Endothelial cell (in vitro differentiated cells): ENCODE measurements at regions not wholly inside any gene's neighbourhood (a gene's known extent, or its start where the extent isn't known, plus 50 kb on each side); places are given as distances from the start of the nearest gene placed in this dataset.
"Not testable (repeated sequence)": the region's sequence is repeated elsewhere in the genome, so short reads cannot be mapped to it uniquely, and the experiment has no call there.

Source experiments
- DNase-seq: peaks from one replicate; pipeline ENCODE4 v3.0.0; 2021; ENCODE audit warnings: low spot score
- H3K27ac Mint-ChIP-seq: one replicate; pipeline ENCODE4 v1.8.0; 2021; ENCODE audit warnings: mixed read lengths, inconsistent platforms; ENCODE audit not compliant: unreplicated experiment
- H3K27me3 Mint-ChIP-seq: one replicate; pipeline ENCODE4 v1.8.0; 2021; ENCODE audit warnings: mild to moderate bottlenecking, moderate library complexity, mixed read lengths, inconsistent platforms; ENCODE audit not compliant: unreplicated experiment
- H3K36me3 Mint-ChIP-seq: one replicate; pipeline ENCODE4 v1.8.0; 2021; ENCODE audit warnings: mild to moderate bottlenecking, low read depth, mixed read lengths, inconsistent platforms; ENCODE audit not compliant: unreplicated experiment
- H3K4me1 Mint-ChIP-seq: one replicate; pipeline ENCODE4 v1.8.0; 2021; ENCODE audit warnings: mild to moderate bottlenecking, mixed read lengths, inconsistent platforms; ENCODE audit not compliant: unreplicated experiment
- H3K4me3 Mint-ChIP-seq: one replicate; pipeline ENCODE4 v1.8.0; 2021; ENCODE audit warnings: mild to moderate bottlenecking, mixed read lengths, inconsistent platforms; ENCODE audit not compliant: unreplicated experiment
- H3K9me3 Mint-ChIP-seq: one replicate; pipeline ENCODE4 v1.8.0; 2021; ENCODE audit warnings: mixed read lengths, inconsistent platforms; ENCODE audit not compliant: unreplicated experiment
- TF ChIP-seq, protein P1 (sequence below): fragments of 200-600 bp; sonication (generic); IDR thresholded peaks from one replicate; pipeline ENCODE4 v1.5.0; 2021; ENCODE audit warnings: antibody characterized with exemption; ENCODE audit not compliant: unreplicated experiment

DNA sequence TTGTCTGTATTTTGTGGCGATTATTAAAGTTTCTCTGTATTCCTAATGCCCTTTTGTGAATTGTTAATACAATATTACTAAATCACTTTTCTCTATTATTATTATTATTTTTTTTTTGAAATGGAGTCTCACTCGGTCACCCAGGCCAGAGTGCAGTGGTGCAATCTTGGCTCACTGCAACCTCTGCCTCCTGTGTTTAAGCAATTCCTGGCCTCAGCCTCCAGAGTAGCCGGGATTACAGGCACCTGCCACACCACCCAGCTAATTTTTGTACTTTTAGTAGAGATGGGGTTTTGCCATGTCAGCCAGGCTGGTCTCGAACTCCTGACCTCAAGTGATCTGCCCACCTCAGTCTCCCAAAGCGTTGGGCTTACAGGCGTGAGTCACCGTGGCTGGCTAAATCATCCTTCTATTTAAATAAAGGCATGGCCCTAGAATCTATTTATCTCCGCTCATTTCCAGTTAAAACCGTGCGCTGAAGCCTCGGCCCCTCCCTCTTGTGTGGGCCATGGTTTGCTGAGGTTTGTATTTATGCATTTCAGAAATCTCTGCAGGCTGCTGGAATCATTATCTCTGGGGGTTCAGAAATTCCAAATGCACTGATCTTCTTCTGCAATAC is 1136.4 kb upstream of the TMEM132C start:
- Mint-ChIP-seq H3K4me3 (no peak overlapping the region), H3K4me1 (no peaks in the 10 kb centered on the region), H3K36me3 (peaks cover 5% of the 10 kb centered on the region), H3K27ac (no peak overlapping the region), H3K27me3 (no peaks in the 10 kb centered on the region), H3K9me3 (peaks cover 44% of the 10 kb centered on the region)
- DNase-seq, result no peak
- TF ChIP-seq, protein P1, sequence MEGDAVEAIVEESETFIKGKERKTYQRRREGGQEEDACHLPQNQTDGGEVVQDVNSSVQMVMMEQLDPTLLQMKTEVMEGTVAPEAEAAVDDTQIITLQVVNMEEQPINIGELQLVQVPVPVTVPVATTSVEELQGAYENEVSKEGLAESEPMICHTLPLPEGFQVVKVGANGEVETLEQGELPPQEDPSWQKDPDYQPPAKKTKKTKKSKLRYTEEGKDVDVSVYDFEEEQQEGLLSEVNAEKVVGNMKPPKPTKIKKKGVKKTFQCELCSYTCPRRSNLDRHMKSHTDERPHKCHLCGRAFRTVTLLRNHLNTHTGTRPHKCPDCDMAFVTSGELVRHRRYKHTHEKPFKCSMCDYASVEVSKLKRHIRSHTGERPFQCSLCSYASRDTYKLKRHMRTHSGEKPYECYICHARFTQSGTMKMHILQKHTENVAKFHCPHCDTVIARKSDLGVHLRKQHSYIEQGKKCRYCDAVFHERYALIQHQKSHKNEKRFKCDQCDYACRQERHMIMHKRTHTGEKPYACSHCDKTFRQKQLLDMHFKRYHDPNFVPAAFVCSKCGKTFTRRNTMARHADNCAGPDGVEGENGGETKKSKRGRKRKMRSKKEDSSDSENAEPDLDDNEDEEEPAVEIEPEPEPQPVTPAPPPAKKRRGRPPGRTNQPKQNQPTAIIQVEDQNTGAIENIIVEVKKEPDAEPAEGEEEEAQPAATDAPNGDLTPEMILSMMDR, result no peak

DNA sequence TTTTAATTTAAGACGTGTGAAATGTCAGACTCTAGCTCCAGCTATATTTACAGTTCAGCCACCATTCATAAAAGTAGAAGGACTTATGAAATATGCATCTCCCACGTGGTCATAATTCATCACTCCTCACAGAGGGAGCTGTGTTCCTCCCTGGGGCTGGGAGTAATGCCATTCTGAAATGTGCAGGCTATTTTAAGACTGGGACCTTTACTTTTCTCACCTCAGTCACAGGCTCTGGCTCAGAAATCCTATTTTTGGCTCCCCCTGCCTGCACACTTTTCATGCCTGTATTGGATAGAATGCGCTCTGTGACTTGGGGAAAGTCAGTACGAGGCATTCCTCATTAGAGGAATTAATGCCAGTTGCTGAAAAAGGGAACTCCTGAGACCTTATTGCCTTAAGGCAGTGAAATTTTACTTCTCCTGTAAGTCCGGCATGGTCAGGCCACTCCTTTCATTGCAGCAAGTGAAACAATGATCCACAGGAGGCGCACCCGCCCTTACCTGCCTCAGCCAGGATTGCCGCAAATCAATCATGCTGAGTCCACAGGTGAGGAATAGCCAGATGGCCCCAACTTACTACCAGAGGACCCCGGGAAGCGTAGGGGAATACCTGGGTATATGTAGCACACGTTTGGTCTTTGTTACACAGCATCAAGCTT is 1133.2 kb upstream of the TMEM132C start:
- Mint-ChIP-seq H3K4me3 (no peak overlapping the region), H3K27me3 (no peaks in the 10 kb centered on the region), H3K9me3 (peaks cover 31% of the 10 kb centered on the region), H3K36me3 (peaks cover 5% of the 10 kb centered on the region), H3K27ac (no peak overlapping the region), H3K4me1 (no peaks in the 10 kb centered on the region)
- TF ChIP-seq, protein P1, result no peak
- DNase-seq, result no peak

DNA sequence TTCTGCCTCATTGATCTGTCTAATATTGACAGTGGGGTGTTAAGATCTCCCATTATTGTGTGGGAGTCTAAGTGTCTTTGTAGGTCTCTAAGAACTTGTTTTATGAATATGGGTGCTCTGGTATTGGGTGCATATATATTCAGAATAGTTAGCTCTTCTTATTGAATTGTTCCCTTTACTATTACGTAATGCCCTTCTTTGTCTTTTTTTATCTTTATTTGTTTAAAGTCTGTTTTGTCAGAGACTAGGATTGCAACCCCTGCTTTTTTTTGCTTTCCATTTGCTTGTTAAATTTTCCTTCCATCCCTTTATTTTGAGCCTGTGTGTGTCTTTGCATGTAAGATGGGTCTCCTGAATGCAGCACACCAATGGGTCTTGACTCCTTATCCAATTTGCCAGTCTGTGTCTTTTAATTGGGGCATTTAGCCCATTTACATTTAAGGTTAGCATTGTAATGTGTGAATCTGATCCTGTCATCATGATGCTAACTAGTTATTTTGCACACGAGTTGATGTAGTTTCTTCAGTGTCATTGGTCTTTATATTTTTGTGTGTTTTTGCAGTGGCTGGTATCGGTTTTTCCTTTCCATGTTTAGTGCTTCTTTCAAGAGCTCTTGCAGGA is 1126.0 kb upstream of the TMEM132C start:
- not testable (repeated sequence) for H3K4me3 Mint-ChIP-seq, H3K4me1 Mint-ChIP-seq, DNase-seq, H3K27me3 Mint-ChIP-seq, H3K27ac Mint-ChIP-seq
- Mint-ChIP-seq H3K9me3 (peaks cover 36% of the 10 kb centered on the region), H3K36me3 (peaks cover 11% of the 10 kb centered on the region)

DNA sequence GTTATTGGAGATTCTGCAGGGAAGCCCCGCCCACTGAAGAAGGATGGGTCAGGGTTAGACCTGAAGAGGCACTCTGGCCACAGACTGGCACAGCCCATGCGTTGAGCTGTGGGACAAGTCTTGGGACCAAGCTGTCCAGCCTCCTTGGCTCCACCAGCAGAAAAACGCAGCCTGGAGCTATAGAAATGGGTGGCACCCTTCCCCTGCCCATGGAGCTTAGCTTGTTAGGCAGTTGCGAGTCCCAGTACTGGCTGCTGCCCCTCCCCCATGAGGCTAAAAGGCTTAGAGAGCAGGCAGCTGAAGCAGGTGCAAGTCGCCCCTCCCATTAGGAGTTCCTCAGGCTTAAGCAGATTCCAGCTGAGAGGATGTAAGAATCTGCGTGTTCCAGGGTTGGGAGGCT is 1124.0 kb upstream of the TMEM132C start:
- no peak overlapping the region for H3K27ac Mint-ChIP-seq
- H3K4me3 Mint-ChIP-seq, result no peak overlapping the region
- peaks cover 5% of the 10 kb centered on the region for H3K27me3 Mint-ChIP-seq
- no peaks in the 10 kb centered on the region for H3K4me1 Mint-ChIP-seq
- TF ChIP-seq, protein P1, result no peak
- DNase-seq, result no peak
- H3K9me3 Mint-ChIP-seq, result peaks cover 41% of the 10 kb centered on the region
- H3K36me3 Mint-ChIP-seq, result peaks cover 14% of the 10 kb centered on the region

DNA sequence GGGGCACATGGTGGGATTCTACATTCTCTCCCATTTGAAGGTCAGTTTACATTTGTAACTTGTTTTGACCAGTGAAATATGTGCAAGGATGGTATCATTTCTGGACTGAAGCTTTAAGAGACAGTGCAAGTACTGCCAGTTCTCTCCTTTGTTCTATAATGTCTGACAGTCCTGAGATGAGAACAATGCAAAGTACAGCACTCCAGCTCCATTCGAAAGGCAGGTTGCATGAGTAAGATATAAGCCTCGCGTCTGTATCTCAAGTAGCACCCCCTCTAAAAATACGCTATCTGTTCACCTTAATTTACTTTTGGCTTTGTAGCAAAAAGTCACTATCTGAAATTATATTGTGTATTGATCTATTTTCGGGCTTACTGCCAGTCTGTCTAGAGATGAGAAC is 1122.2 kb upstream of the TMEM132C start:
- peaks cover 6% of the 10 kb centered on the region for H3K27me3 Mint-ChIP-seq
- no peak for DNase-seq
- TF ChIP-seq, protein P1, result no peak
- no peak overlapping the region for H3K4me3 Mint-ChIP-seq
- peaks cover 40% of the 10 kb centered on the region for H3K9me3 Mint-ChIP-seq
- peaks cover 8% of the 10 kb centered on the region for H3K36me3 Mint-ChIP-seq
- no peaks in the 10 kb centered on the region for H3K4me1 Mint-ChIP-seq
- H3K27ac Mint-ChIP-seq, result no peak overlapping the region
